HT-29 (cell line): ENCODE measurements at regions not wholly inside any gene's neighbourhood (a gene's known extent, or its start where the extent isn't known, plus 50 kb on each side); places are given as distances from the start of the nearest gene placed in this dataset.

ENCODE experiments used
- DNase-seq: peaks from one replicate; pipeline ENCODE4 v3.0.0-alpha.2; 2015; ENCODE audit warnings: low spot score

DNA sequence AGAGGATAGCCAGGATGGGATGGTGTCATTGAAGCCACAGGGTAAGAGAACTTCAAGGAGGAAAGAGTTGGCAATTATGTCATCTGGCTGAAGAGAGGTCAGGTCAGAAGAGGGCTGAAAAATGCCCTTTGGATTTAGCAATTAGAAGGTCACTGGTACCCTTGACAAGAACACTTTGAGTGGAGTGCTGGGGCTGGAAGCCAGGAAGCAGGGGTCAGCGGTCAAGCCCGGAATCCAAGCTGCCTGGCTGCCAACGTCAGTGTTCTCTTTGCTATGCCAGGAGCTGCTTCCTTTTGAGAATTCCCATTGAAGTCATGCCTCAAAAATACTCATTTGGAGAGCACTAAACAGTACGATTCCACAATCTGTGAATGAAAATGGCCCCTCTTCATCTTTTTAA lies 386.5 kb downstream of the SHQ1 start:
- no peak for DNase-seq

DNA sequence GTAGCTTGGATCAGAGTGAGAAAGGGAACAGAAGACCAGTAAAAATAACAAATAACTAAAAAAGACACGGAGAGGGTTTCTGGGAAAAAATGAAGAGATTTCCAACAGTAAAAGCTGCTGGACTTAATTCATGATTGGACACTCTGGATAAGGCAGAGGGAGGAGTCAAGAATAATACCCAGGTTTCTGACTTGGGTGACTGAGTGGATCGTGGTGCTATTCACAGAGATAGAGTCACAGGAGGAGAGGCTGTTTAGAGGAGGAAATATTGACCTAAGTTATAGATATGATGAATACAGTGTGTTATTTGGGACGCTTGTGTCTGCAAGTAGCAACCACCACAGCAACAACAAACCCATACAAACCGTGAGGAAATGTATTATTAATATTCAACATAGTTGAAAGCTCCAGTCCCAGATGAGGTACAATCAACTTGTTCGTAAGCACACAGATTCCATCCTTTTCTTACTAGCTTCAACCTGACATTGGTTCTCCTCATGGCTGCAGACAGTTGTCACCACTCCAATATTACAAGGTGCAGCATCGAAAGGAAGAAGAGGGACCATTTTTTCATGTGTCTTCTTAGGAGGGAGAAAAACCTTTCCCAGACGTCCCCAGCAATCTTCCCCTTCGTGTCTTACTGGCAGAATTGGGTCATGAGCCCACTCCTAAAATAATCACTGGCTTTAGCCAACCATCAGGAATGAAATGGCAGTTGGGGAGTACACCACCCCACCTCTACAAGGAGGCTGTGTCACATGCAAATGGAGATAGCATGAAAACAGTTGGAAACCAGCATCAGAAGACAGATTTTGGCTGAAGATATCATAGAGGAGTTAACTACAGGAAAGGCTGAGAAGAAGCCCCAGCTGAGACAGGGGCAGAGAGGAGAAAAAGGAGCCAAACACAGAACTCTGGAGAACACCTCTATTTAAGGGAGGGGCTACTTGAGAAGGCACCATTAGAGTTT lies 387.8 kb downstream of the SHQ1 start:
- DNase-seq = no peak

DNA sequence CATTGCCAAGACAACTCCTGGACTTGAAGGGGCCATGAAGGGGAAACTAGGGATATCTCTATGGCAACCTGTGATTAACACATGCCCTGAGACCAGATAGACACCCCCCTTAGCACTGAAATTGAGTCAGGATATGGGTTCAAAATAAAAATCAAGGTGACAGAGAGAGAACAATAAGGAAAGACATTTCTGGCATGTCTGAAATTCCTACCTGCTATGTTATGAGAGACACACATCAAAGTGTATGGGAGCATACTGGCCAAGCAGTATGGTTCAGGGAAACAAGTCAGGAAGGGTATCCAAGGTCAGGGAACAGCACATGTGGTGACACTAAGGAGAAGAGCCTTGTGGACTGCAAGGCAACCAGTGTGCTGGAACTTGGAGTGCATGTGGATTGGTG lies 388.7 kb downstream of the SHQ1 start:
- no peak for DNase-seq

DNA sequence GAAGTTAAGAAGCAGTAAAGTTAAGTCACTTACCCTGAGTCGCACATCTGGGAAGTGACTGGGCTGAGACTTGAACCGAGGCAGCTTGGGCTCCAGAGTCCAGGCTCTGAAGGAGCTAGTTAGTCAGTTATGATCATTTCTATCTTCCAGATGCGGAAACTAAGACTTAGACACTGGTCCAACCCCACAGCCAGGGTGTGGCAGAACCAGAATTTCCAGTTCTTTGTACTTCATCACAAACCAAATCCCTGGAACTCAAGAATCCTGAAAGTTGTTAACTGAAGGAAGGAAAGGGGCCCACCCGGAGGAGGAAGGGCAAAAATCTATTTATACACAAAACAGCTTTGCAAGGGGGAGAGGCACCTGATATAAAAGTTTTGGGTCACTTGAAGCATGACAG lies 389.9 kb downstream of the SHQ1 start:
- peak; percentile 70 for DNase-seq

DNA sequence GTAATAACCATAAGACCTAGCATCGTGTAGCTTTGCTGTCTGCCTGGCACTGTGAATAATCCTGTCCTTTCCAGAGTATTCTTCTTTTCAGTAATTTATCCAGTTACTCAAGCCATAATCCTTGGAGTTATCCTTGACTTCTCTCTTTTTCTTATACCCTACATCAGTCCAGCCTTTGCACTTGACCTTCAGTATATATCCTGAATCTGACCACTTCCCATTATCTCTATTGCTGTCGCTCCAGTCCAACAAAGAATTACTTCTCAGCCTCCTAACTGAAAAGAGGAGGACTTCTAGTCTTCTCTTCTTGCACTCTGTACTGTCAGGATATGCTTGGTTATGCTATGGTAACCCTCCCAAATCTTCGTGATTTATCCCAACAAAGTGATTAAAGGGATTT lies 393.8 kb downstream of the SHQ1 start:
- DNase-seq = no peak

DNA sequence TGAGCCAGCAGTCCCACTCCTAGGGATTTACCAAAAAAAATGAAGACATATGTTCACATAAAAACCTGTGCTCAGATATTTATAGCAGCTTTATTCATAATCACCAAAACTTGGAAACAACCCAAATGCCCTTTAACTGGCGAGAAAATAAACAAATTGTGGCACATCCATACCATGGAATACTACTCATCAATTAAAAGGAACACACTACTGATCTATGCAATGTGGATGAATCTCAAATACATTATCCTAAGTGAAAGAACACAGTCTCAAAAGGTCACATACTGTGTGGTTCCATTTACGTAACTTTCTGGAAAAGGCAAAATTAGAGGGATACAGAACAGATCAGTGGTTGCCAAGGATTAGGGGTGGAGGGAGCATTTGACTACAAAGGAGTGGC lies 394.5 kb downstream of the SHQ1 start:
- DNase-seq = no peak

DNA sequence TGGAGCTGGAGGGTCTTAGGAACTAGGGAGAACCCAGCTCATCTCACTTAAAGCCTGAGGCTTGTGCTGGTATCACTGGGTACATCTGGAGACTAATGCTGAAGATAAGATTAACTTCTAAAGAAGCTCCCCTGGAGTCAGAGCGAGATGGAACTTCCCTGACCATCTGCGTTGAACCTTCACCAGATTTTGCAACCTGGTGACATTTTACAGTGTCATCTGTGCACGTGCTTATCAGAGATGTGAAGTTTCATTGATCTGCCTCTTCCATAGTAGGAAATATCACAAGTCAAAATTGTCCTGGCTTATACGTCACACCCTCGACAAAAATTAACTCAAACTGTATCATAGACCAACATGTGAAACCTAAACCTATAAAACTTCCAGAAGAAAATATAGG lies 395.5 kb downstream of the SHQ1 start:
- DNase-seq = no peak

DNA sequence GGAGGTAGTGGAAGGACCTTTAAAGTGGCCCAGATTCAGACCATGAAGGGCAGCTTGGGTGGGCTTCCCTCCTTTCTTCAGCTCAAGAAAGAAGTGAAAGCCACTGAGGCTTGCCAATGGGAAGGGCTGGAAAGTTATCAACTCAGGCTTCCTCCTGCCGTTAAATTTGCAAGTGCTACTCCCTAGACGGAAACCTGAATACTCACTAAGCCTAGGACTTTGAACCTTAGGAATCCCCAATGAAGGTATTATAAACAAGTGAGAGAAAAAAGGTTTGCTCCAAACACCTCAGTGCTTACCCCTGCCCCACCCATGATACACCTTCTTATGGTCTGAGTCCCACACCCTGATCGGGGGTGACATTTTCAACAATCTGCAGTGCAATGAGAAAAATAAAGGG lies 396.4 kb downstream of the SHQ1 start:
- DNase-seq = no peak

DNA sequence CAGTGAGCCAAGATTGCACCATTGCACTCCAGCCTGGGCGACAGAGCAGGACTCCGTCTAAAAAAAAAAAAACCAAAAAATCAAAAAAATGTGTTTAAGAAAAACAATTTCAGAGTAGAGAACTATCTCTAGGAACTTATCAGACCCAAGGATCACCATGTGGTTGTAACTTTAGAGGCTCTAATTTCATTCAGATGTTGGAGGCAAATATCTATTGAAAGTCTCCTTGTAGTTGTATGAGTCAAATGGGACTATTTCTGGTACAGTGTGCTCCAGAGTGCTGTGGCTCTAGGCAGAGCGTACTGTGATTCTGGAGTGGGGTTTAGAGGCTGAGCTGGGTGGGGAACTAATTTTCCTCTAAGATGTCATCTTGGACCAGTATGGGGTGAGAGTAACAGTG lies 398.7 kb downstream of the SHQ1 start:
- DNase-seq = no peak

DNA sequence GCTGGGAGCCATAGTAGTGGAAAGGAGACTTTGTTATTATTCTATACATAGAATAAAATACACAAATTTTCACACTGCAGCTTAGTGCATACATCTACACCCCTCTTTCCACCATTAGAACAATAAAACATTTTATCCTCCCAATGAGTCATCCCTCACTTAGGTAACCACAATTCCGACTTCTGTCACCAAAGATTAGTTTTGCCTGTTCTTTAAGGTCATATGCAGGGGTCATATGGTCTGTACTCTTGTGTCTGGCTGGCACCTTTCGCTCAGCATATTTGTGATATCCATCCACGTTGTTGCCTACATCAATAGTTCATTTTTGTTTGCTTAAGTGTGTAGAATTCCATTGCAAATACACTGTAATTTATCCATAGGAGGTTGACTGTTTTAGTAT lies 399.4 kb downstream of the SHQ1 start:
- peak; percentile 49 for DNase-seq

DNA sequence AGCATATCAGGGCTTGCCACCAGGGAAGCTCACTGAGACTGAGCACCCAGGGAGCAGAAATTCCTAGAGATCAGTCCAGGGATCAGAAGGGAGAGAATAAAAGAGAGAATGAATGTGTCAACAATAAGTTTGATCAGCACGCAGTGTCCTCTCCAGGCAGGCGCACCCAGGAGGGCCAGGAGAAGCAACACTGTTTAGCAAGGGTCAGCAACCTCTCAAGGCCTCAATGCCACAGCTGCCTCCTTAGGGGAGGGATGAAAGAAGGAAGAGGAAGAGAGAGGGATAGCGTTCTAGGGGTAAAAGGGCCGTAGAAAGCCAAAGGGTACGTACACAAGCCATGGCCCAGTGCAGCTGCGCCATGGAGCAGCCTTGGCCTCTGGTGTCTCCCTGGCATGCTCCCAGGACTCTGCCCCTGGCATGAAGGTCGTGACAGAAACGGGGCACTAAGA lies 399.8 kb downstream of the SHQ1 start:
- DNase-seq = peak; percentile 27

DNA sequence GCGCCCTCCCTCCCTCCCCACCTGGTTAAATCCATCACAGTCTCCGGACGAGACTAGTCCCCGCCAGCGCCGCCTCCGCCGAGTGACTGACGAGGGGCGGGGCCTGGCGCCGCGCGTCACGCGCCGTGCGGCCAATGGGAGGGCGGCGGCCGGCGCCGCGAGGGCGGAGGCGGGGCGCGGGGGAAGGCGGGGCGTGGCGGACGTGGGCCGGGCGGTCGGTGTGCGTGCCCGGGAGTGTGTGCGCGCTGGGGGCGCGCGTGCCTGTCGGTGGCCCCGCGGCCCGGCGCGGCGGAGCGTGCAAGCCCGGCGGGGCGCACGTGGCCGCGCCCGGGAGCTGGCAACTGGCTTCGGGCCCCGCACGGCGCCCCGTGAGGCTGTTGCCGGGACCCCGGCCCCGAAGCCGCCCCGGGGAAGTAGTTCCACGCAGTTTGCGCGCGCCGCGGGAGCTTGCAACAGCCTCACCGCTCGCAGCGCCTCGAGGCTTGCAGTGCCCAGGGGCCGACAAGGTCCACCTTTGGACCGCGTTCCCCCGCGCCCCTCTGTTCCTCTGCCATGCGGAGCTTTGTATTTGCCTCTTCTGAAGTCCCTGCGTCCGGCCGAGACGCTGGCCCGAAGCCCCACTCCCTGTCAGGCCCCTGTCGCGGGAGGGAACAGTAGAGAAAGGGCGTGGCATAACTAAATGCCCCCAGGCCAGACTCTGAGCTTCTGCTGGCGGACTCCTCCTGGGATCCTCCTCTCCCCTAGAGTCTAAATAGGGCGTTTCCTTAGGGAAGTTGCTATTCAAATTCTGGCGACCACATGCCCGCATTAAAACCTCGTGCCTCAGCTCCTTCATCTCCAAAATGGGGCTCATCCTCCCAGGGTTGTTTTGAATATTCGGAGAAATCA lies 400.9 kb downstream of the SHQ1 start:
- peak; percentile 74 for DNase-seq

DNA sequence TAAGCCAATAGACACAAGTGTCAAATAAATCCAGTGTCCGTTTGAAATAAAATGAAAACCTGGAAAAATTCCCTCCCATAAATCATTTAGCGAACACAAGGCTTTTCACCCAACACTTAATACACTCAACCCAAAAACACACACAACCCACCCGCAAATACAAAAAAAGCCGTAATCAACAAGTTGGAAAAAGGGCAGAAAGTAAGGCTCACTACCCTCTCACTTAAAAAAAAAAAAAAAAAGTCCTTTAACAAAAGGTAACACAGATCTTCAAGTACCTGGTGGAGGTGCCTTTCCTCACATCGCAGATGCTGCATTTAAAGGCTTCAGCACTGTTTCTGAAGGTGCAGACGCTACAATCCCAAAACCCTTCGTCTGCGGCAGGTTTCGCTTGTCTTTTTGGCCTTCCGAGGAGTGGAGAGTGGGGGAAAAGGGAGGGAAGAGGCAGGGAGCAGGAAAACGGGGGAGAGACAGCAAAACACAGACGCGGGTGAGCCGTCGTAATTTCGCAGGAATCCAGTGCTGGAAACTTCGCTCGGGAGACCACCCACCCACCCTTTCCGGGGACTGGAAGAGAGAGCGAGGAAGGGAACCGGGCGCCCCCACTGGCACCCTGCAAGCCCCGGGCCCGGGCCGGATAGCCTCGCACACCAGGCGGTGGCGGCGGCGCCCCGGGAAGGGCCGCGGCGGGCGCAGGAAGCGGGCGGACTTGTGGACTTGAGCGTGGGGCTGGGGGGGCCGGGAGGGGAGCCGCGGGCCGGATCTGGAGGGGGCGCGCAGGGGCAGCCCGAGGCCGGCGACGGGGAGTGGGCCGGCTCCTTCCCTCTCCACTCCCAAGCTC lies 401.8 kb downstream of the SHQ1 start, which contains the start of gene RYBP:
TSS of gene RYBP (minus strand) at position 404 of the 841 bp plus-strand sequence.
- DNase-seq = peak; percentile 41

DNA sequence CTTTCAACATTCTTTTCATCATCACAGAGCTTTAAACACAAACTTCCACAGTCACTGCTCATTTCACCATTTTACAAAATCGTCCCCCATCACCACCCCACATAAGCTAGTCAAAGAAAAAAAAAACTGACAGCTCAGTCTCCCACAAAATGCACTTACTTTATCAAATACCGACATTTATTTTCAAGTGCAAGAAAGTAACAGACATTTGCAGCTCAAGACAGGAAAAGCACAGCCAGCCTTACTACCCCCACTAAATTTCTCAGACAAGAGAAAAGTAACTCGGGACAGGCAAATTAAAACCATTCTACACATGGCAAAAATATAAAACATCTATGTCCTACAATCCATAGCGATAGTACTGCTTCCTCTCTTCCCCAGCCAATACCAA lies 402.4 kb downstream of the SHQ1 start:
- no peak for DNase-seq

DNA sequence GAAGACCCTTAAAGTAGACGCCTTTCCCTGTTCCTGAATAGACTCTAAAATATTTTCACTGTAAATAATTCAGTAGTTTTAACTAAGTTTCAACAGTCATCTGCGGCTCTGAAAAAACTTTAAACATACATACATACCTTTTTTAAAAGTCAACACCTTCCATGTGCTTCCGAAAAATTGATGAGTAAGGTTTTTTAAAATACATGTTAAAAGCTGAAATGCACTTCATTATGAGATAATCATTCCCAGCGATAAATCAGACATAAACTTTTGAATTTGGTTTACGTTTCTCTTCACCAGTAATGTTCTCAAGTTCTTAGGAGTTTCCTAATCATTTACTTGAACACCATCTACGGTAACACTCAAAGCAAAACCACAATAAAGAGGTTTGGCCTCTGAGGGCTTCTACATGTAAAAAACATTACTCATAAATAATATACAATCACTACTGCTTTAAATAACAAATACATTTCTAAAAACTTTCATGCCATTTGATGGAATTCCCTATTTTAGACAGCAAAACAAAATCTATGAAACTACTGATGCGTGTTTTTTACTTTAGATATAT lies 403.5 kb downstream of the SHQ1 start:
- no peak for DNase-seq

DNA sequence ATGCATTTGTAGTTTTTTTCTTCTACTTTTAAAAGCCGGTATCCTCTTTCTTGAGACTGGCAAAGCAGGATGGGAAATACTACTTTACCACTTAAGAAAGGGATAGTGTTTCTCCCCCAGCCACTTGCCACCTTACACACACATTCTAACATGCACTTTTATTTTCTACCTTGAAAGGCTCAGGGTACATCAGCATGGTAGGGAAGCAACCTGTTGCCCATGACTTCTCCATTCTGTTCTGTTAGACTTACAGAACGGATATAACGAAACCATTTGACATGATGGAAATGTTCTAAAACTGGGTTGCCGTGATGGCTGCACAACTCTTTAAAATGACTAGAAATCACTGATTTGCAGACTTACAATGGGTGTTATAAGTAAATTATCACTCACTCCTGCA lies 405.5 kb downstream of the SHQ1 start:
- DNase-seq = no peak

DNA sequence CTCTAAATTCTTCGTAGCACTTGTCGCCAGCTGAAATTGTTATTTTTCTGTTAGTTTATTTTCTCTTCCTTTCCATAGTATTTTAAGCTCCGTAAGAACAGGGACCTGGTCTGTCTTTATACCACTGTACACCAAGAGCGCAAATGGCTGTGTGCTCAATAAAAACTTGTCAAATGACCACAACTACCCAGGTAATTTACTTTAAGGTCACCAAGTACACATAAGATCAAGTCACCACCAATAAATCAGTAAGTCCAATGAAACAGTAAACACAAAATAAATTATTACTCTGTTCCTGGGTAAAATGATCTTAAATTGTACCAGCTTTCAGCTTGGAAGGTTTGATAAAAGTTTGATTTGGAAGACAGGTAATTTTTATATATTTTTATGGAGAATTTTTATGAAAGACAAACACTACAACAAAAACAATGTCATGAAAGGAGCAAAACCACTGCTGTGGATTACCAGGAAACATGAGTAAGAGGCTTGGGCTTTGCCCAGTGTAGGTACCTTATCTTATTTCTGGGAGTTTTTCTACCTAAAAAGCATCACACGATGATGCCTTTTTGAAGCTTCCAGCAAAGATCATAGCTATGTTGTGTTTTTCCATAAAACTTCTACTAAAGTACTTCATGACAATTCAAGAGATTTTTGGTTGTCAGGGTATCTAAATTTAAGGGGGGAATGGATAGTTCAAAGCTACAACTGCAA lies 406.8 kb downstream of the SHQ1 start:
- no peak for DNase-seq

DNA sequence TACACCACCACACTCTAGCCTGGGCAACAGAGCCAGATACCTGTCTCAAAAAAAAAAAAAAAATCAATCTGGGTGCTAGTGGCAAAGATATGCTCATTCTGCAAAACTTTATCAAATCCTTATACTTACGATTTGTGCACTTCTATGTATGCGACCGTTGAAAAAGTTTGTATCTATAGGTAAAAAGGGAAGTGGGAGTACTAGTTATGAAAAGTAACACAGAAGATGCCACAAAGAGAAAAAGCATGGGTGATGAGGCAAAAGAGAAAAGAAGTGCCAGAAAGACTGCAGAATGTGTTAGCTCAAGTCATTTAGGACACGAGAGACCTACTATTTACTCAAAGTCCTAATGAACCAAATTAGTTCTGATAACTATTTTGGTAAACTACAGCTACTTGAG lies 407.8 kb downstream of the SHQ1 start:
- no peak for DNase-seq

DNA sequence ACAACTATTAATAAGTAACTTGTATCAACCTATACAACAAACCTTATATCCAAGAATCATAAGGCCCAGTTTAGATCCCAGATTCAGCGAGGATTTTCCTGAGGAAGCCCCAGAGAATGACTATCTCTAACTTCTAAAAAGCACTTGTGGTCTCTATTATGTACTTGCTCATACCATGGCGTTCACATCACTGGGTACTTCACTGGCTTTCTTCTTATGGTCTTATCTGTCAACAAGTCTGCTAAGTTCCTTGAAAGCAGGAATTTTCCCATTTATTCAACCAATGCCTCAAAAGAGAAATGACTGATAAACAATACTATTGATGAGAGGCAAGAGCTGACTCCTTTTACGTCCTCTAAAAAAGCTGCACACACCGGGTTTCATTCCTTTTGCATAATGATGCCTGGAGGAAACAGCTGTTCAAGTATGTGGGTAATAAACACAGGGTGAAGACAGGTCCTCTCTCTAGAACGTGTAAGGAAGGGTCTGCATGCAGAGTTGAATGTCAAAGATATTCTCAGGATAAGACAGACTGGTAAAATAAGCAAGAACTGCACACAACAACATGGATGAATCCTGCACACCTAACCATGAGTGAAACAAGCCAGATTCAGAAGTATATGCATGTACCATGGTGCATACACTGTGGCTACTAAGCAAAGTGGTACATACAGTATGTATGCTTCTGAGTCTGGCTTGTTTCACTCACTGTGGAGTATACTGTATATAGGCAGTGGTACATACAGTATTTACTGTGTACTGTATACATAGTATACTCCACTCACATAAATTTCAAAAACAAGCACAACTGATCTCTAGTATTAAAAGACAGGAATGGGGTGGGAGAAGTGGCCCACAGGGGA lies 408.7 kb downstream of the SHQ1 start:
- DNase-seq = no peak
